H1 (cell line): ENCODE measurements at regions not wholly inside any gene's neighbourhood (a gene's known extent, or its start where the extent isn't known, plus 50 kb on each side); places are given as distances from the start of the nearest gene placed in this dataset.

Experiments
- CTCF ChIA-PET: fragments of 300-600 bp; sonication (Branson Sonifier 250); formaldehyde crosslinking; loops from one replicate; lab custom pipeline; 2021; ENCODE audit not compliant: partially characterized antibody; lab: Charles Lee
- POLR2A ChIA-PET: fragments of 300-600 bp; sonication (Branson Sonifier 250); formaldehyde crosslinking; loops from one replicate; lab custom pipeline; 2021; ENCODE audit warnings: inconsistent platforms; ENCODE audit not compliant: partially characterized antibody; lab: Charles Lee
- DNase-seq, 2 experiments: peaks; one replicate each; pipeline versions ENCODE4 v3.0.0 to v3.0.0-alpha.2; 2010 to 2022; ENCODE audit warnings: low spot score in 2 of 2, low read depth in 1 of 2, mixed read lengths in 1 of 2
- FAIRE-seq: peaks from 2 replicates; lab custom pipeline; 2011; peaks lifted over from hg19 to GRCh38; lab: Jason Lieb, UNC
- H2AFZ ChIP-seq: 2 replicates; pipeline ENCODE4 v1.8.1; 2012; ENCODE audit warnings: low read length, inconsistent platforms
- H2AK5ac ChIP-seq: 2 replicates; pipeline ENCODE4 v1.6.1; 2013; ENCODE audit warnings: low read depth, low read length
- H2BK120ac ChIP-seq: replicated peaks from 2 replicates; pipeline ENCODE3; 2013; ENCODE audit warnings: low read depth, low read length, inconsistent platforms
- H2BK12ac ChIP-seq: 2 replicates; pipeline ENCODE4 v1.6.1; 2013; ENCODE audit warnings: low read depth, low read length
- H2BK15ac ChIP-seq: 2 replicates; pipeline ENCODE4 v1.6.1; 2013; ENCODE audit warnings: low read length
- H2BK20ac ChIP-seq: 2 replicates; pipeline ENCODE4 v1.6.1; 2013; ENCODE audit warnings: low read length
- H2BK5ac ChIP-seq: 2 replicates; pipeline ENCODE4 v1.6.1; 2013; ENCODE audit warnings: low read depth, low read length
- H3K14ac ChIP-seq: 2 replicates; pipeline ENCODE4 v1.6.1; 2013; ENCODE audit warnings: inconsistent platforms; ENCODE audit not compliant: insufficient read length
- H3K18ac ChIP-seq: 2 replicates; pipeline ENCODE4 v1.6.1; 2013; ENCODE audit warnings: low read length; ENCODE audit errors: extremely low read depth
- H3K23ac ChIP-seq: 2 replicates; pipeline ENCODE4 v1.6.1; 2013; ENCODE audit warnings: inconsistent platforms; ENCODE audit not compliant: insufficient read length
- H3K23me2 ChIP-seq: 2 replicates; pipeline ENCODE4 v1.6.1; 2013; ENCODE audit warnings: low read depth, low read length
- H3K27ac ChIP-seq: 2 replicates; pipeline ENCODE4 v1.6.1; 2011; ENCODE audit warnings: low read depth, low read length, inconsistent platforms
- H3K27me3 ChIP-seq, 4 experiments: replicated peaks in 1 of 4; 1 replicate in 1 of 4; 2 replicates in 3 of 4; pipeline versions ENCODE4 v1.6.1 to v1.8.1; 2011 to 2013; ENCODE audit warnings: low read length in 3 of 4, mild to moderate bottlenecking in 3 of 4, inconsistent platforms in 2 of 4, mixed read lengths in 2 of 4, moderate library complexity in 1 of 4; ENCODE audit not compliant: control insufficient read depth in 3 of 4, insufficient read depth in 3 of 4; ENCODE audit errors: extremely low read depth in 1 of 4
- H3K36me3 ChIP-seq, 4 experiments: 2 replicates each; pipeline versions ENCODE4 v1.6.1 to v1.8.1; 2011 to 2013; ENCODE audit warnings: mild to moderate bottlenecking in 4 of 4, low read length in 3 of 4, moderate library complexity in 2 of 4, control low read depth in 1 of 4, inconsistent platforms in 1 of 4; ENCODE audit not compliant: insufficient read depth in 4 of 4, control insufficient read depth in 2 of 4
- H3K4ac ChIP-seq: replicated peaks from 2 replicates; pipeline ENCODE3; 2013; ENCODE audit warnings: low read length, low read depth, mixed read lengths, inconsistent platforms; ENCODE audit not compliant: insufficient read length
- H3K4me1 ChIP-seq, 4 experiments: replicated peaks in 1 of 4; 1 replicate in 1 of 4; 2 replicates in 3 of 4; pipeline versions ENCODE4 v1.6.1 to v1.8.1; 2011 to 2013; ENCODE audit warnings: low read length in 3 of 4, inconsistent platforms in 2 of 4, mixed read lengths in 1 of 4; ENCODE audit not compliant: insufficient read depth in 4 of 4, control insufficient read depth in 3 of 4
- H3K4me2 ChIP-seq, 2 experiments: 2 replicates each; pipeline versions ENCODE4 v1.6.1 to v1.8.1; 2011 to 2013; ENCODE audit warnings: low read depth in 2 of 2, low read length in 2 of 2, control low read depth in 1 of 2, inconsistent platforms in 1 of 2, mild to moderate bottlenecking in 1 of 2; ENCODE audit not compliant: insufficient read depth in 1 of 2
- H3K4me3 ChIP-seq, 4 experiments: fragments of 200-600, 300-600 bp in 1 of 4; sonication (generic), shearing (Covaris generic), sonication (Bioruptor Twin) in 1 of 4; 2 replicates each; pipeline versions ENCODE4 v1.5.1 to v1.8.1; 2011 to 2016; ENCODE audit warnings: low read length in 4 of 4, low read depth in 3 of 4, control low read depth in 2 of 4, inconsistent platforms in 2 of 4, mild to moderate bottlenecking in 2 of 4, mixed read lengths in 1 of 4, moderate library complexity in 1 of 4; ENCODE audit not compliant: insufficient read depth in 2 of 4; ENCODE audit errors: extremely low read depth in 1 of 4
- H3K56ac ChIP-seq: replicated peaks from 2 replicates; pipeline ENCODE3; 2013; ENCODE audit warnings: low read depth, mild to moderate bottlenecking, mixed read lengths, low read length, inconsistent platforms; ENCODE audit not compliant: insufficient read length
- H3K79me1 ChIP-seq: 2 replicates; pipeline ENCODE4 v1.6.1; 2013; ENCODE audit warnings: low read depth, low read length, control low read depth
- H3K79me2 ChIP-seq, 2 experiments: 2 replicates each; pipeline versions ENCODE4 v1.6.1 to v1.8.1; 2012 to 2013; ENCODE audit warnings: low read length in 2 of 2, mild to moderate bottlenecking in 2 of 2, inconsistent platforms in 1 of 2; ENCODE audit not compliant: insufficient read depth in 2 of 2, control insufficient read depth in 1 of 2
- H3K9ac ChIP-seq, 4 experiments: replicated peaks in 1 of 4; 1 replicate in 1 of 4; 2 replicates in 3 of 4; pipeline versions ENCODE4 v1.6.1 to v1.8.1; 2011 to 2013; ENCODE audit warnings: low read depth in 3 of 4, low read length in 3 of 4, control low read depth in 2 of 4, mild to moderate bottlenecking in 2 of 4, moderate library complexity in 2 of 4, inconsistent platforms in 1 of 4; ENCODE audit errors: extremely low read depth in 1 of 4
- H3K9me3 ChIP-seq, 2 experiments: 2 replicates each; pipeline versions ENCODE4 v1.6.1 to v1.8.1; 2012 to 2013; ENCODE audit warnings: mild to moderate bottlenecking in 2 of 2, moderate library complexity in 2 of 2, control low read depth in 1 of 2, inconsistent platforms in 1 of 2, low read depth in 1 of 2, low read length in 1 of 2, mixed read lengths in 1 of 2; ENCODE audit not compliant: insufficient read depth in 2 of 2
- H4K20me1 ChIP-seq, 2 experiments: replicated peaks in 1 of 2; 2 replicates each; pipeline versions ENCODE3 to v1.8.1; 2011 to 2013; ENCODE audit warnings: inconsistent platforms in 2 of 2, low read length in 2 of 2, mild to moderate bottlenecking in 1 of 2; ENCODE audit not compliant: insufficient read depth in 2 of 2, control insufficient read depth in 1 of 2
- H4K5ac ChIP-seq: 2 replicates; pipeline ENCODE4 v1.6.1; 2013; ENCODE audit warnings: low read length, low read depth, mixed read lengths, inconsistent platforms; ENCODE audit not compliant: insufficient read length
- H4K8ac ChIP-seq: 2 replicates; pipeline ENCODE4 v1.8.0; 2013; ENCODE audit warnings: mild to moderate bottlenecking, moderate library complexity, low read length, inconsistent platforms; ENCODE audit not compliant: insufficient read depth; ENCODE audit errors: extremely low read depth
- H4K91ac ChIP-seq: replicated peaks from 2 replicates; pipeline ENCODE3; 2013; ENCODE audit warnings: low read length, mixed read lengths, inconsistent platforms; ENCODE audit not compliant: insufficient read length
- ASH2L ChIP-seq: fragments of 200-600, 300-600 bp; sonication (generic); IDR thresholded peaks from one replicate; pipeline ENCODE4 v1.7.1; 2017; ENCODE audit warnings: low read length
- BCL11A ChIP-seq, 2 experiments: IDR thresholded peaks; one replicate each; pipeline ENCODE4 v1.6.1; 2011; ENCODE audit warnings: low read depth in 2 of 2, low read length in 2 of 2, mild to moderate bottlenecking in 2 of 2
- CEBPB ChIP-seq: IDR thresholded peaks from 2 replicates; pipeline ENCODE4 v1.6.1; 2012; ENCODE audit warnings: low read depth, low read length
- CHD2 ChIP-seq: IDR thresholded peaks from 2 replicates; pipeline ENCODE4 v1.6.1; 2012; ENCODE audit warnings: low read length, improper control_type of control experiment
- CREB1 ChIP-seq: IDR thresholded peaks from 2 replicates; pipeline ENCODE4 v1.6.1; 2012; ENCODE audit warnings: inconsistent platforms
- CTBP2 ChIP-seq: IDR thresholded peaks from 2 replicates; pipeline ENCODE4 v1.7.0; 2011; ENCODE audit warnings: borderline replicate concordance, mild to moderate bottlenecking, moderate library complexity, mixed read lengths, low read length; ENCODE audit not compliant: insufficient read depth, insufficient read length
- KDM1A ChIP-seq: fragments of 200-600, 300-600 bp; sonication (generic); IDR thresholded peaks from 2 replicates; pipeline ENCODE4 v1.7.1; 2016; ENCODE audit warnings: mild to moderate bottlenecking, low read length, borderline replicate concordance
- KDM5A ChIP-seq: fragments of 200-600 bp; IDR thresholded peaks from 2 replicates; pipeline ENCODE4 v1.7.1; 2012; ENCODE audit warnings: mild to moderate bottlenecking, low read length, inconsistent platforms, mixed read lengths
- RAD21 ChIP-seq, 2 experiments: IDR thresholded peaks in 1 of 2; conservative IDR thresholded peaks in 1 of 2; 2 replicates each; pipeline ENCODE4 v1.6.1; 2011; ENCODE audit warnings: low read depth in 2 of 2, low read length in 2 of 2, improper control_type of control experiment in 1 of 2, inconsistent platforms in 1 of 2, mild to moderate bottlenecking in 1 of 2, moderate library complexity in 1 of 2
- RFX5 ChIP-seq: IDR thresholded peaks from 2 replicates; pipeline ENCODE4 v1.6.1; 2011; ENCODE audit warnings: low read depth, low read length, improper control_type of control experiment, borderline replicate concordance
- ZNF274 ChIP-seq: IDR thresholded peaks from 2 replicates; pipeline ENCODE4 v1.7.0; 2012; ENCODE audit warnings: low read length, borderline replicate concordance; ENCODE audit errors: extremely low read depth
- WGBS, 2 experiments: shearing (Covaris generic) in 1 of 2; methylation state at CpG; one replicate each; pipeline versions ENCODE4 v1.1.6 to v1.1.7; 2013 to 2015; ENCODE audit warnings: low lambda C conversion rate in 2 of 2, mixed read lengths in 2 of 2, inconsistent platforms in 1 of 2, low coverage in 1 of 2, missing lambda C conversion rate in 1 of 2; ENCODE audit not compliant: insufficient replicate concordance in 2 of 2, insufficient coverage in 1 of 2, insufficient read length in 1 of 2; ENCODE audit errors: extremely low coverage in 1 of 2, missing lambda C conversion rate in 1 of 2; 5-methylcytosine and 5-hydroxymethylcytosine counted together
- TF ChIP-seq, protein P1 (sequence below): IDR thresholded peaks from 2 replicates; pipeline ENCODE4 v1.6.1; 2011; ENCODE audit warnings: low read depth, mild to moderate bottlenecking, low read length; ENCODE audit not compliant: insufficient read depth
- TF ChIP-seq, protein P2 (sequence below): IDR thresholded peaks from 2 replicates; pipeline ENCODE4 v1.6.1; 2012; ENCODE audit warnings: low read length, inconsistent platforms

DNA sequence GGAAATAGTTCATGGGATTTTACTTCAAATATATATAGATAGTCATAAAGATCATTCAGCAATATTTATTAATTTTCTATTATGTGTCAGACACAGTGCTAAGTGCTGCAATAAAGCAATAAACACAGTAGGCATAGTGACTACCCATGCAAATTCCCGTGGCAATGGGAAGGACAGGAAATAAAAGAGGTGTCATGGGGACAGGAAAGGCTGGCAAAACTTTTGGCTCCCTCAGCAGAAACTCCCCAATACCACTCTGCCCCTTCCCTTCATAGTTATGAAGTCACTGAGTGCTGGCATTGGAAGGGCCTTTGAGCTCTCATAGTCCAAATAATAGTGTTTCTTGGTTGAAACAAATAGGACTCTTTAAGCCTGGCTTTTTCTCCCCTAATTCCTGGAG, 104.4 kb upstream of the DPT start:
- Histone ChIP-seq H4K5ac (no peak overlapping the region), H4K8ac (no peak overlapping the region), H3K14ac (no peak overlapping the region), H2BK120ac (no peak overlapping the region), H3K79me1 (no peaks in the 10 kb centered on the region), H3K9me3 (peaks cover 0 to 11% of the 10 kb centered on the region in 2 experiments; a peak in 2 of 4 replicates), H3K27ac (no peak overlapping the region), H3K18ac (no peak overlapping the region), H2BK15ac (no peak overlapping the region), H3K4me1 (peaks cover 0 to under 1% (median 0%) of the 10 kb centered on the region in 4 experiments; a peak in 2 of 7 replicates), H3K79me2 (no peaks in the 10 kb centered on the region), H2BK12ac (no peak overlapping the region), H3K9ac (no peak overlapping the region), H4K20me1 (no peaks in the 10 kb centered on the region), H3K27me3 (no peaks in the 10 kb centered on the region), H3K23ac (no peak overlapping the region), H3K4me2 (no peak overlapping the region), H2BK20ac (no peak overlapping the region), H2AK5ac (no peak overlapping the region), H3K4ac (no peak overlapping the region), H3K4me3 (no peak overlapping the region), H3K23me2 (no peaks in the 10 kb centered on the region), H3K36me3 (no peaks in the 10 kb centered on the region; a peak in 1 of 8 replicates), H4K91ac (no peak overlapping the region), H2BK5ac (no peak overlapping the region; the same call in 1 of the 2 replicates), H2AFZ (no peak overlapping the region), H3K56ac (no peak overlapping the region)
- ChIA-PET POLR2A (no interaction called here), CTCF (no interaction called here)
- no peak for FAIRE-seq
- 85% methylated on average over 1 of the region's 1 CpG; no CpG with 5 or more reads in 1 of the 2 experiments for WGBS, 2 experiments
- DNase-seq, result no peak
- TF ChIP-seq ASH2L (no peak), KDM1A (no peak), RFX5 (no peak), CEBPB (no peak), CTBP2 (no peak), RAD21 (IDR thresholded peaks at IDR 0.05 in 1 of 2, conservative IDR thresholded peaks at IDR 0.05 in 1 of 2; ENCODE audit: low read depth in 2 of 2, low read length in 2 of 2) (no peak), CREB1 (no peak), CHD2 (no peak), BCL11A (IDR thresholded peaks at IDR 0.05; ENCODE audit: low read depth in 2 of 2, low read length in 2 of 2) (no peak), KDM5A (no peak), ZNF274 (no peak)
- TF ChIP-seq, protein P1, sequence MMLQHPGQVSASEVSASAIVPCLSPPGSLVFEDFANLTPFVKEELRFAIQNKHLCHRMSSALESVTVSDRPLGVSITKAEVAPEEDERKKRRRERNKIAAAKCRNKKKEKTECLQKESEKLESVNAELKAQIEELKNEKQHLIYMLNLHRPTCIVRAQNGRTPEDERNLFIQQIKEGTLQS, result no peak
- TF ChIP-seq, protein P2, sequence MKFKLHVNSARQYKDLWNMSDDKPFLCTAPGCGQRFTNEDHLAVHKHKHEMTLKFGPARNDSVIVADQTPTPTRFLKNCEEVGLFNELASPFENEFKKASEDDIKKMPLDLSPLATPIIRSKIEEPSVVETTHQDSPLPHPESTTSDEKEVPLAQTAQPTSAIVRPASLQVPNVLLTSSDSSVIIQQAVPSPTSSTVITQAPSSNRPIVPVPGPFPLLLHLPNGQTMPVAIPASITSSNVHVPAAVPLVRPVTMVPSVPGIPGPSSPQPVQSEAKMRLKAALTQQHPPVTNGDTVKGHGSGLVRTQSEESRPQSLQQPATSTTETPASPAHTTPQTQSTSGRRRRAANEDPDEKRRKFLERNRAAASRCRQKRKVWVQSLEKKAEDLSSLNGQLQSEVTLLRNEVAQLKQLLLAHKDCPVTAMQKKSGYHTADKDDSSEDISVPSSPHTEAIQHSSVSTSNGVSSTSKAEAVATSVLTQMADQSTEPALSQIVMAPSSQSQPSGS, result no peak
